CD1c-positive myeloid dendritic cell (primary cell): ENCODE measurements at regions not wholly inside any gene's neighbourhood (a gene's known extent, or its start where the extent isn't known, plus 50 kb on each side); places are given as distances from the start of the nearest gene placed in this dataset.

Experiments used
- DNase-seq: peaks from one replicate; pipeline ENCODE4 v3.0.0-alpha.2; 2016; ENCODE audit errors: extremely low spot score

DNA sequence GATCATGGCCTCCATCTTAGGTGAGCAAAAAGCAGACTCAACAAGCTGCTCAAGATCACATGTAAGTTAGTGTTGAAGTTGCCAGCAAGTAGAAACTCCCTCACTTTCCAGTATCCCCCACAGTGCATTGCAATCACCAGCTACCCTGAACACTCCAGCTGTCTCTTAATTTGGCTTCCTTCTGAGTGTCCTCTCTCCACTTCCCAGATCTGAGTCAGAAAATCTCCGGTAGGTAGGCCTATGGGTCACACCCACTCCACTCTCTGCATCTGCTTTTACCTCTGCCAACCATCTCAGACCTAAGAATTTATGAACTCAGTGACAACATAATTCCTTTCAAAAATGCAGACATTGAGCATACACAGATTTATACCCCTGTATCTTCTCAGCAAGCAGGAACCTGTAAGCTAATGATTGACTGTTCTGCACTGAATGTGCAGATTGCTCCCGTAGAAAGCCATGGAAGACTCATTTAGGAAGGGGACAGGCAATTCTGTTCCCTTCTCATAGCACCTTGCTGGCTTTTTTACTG lies 656.9 kb downstream of the EPHA4 start:
- DNase-seq = no peak

GRCh38 chr2:220916931-220917330 lies 655.2 kb downstream of the EPHA4 start:
- DNase-seq = no peak

DNA sequence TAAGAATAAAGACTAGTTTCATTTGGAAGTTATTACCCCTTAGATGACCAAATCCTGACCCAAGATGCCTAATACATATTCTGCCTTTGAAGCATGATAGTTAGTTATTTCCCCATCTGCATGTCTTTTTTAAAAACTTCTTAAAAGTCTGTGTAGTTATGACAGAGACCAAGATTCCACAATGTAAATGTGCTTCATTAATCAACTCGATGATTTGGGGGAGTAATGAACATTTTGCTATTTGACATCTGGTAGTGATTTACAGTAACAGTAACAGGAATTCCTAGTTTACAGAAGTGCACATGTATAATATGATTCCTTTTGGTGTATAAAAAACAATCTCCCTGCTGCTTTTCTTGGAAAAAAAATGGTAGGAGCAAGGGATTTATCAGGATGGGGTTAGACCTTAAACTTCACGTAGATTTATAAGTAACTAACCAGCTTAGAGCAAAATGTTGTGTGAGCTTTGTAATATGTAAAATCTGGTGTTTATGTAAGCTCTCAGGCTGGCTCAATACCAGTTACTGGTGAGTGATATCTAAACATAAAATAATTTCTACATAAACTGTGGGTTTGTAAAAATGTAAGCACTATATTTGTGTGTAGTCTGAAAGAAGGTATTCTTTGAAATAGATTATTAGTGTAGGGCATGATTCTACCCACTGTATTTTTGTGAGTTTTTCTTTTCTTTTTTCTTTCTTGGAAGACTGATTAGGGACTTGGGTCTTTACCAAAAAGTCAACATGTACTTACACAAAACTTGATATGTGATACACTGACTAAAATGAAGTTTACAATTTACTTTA lies 641.6 kb downstream of the EPHA4 start:
- DNase-seq = no peak

GRCh38 chr2:220931491-220931890 lies 640.6 kb downstream of the EPHA4 start:
- DNase-seq = no peak

DNA sequence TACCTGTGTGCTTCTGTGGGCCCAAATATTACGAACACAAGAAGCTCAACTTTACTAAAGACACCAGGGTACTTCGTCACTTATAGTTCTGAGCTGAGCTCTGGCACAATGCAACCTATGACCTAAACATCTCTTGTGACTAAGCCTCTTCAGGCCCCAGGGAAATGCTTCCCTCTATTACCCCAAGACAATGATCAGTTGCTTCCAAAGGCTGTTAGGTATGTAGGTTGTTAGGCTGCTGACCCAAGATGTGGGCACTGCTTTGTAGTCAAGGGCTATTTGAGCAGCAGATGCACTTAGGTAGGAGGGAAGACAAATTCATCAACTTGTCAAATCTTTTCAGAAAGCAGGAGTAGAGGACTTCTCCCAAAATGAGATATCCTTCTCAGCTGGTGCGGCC lies 640.1 kb downstream of the EPHA4 start:
- no peak for DNase-seq

DNA sequence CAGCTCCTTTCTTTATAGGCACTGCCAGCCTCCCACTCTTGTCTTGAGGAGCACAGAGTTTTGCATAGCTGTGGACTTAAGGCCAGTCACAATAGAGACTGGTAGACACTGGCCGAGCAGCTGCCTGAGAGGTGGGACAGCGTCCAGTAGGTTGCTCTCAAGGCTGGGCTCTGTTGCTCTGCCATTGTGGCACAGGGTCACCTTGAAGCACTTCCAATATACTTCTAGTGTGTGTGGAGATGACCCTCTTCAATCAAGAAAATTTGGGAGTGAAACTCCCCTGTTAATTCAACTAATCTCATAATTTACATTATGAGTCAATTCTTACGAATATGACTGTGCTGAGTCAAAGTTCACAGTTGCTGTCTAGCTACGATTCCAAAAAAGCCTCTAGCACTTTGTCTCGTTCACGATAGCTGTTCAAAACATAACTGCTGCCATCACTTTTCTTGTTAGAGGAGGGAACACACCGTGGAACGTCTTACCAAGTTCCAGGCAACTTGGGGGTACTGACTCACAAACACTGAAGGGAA lies 636.2 kb downstream of the EPHA4 start:
- DNase-seq = no peak

- no peak for DNase-seq
These were observed 635.4 kb downstream of the EPHA4 start for GRCh38 chr2:220936641-220937197.

DNA sequence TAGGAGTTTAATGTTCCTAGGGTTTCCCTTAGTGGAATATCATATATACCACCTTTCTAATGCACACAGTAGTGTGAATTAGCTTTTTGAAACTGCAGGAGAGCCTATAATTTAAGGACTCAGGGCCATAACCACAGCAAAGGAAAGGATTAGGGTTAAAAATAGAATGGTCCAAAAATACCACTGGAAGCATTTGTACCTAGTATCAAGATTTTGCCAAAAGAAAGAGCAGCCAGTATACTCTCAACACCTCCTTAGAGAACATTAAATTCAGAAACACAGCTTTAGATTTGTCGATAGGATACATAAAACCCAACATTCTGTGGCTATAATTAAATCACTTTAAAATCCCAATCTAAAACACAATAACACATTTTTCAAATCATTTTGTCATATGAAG lies 634.9 kb downstream of the EPHA4 start:
- no peak for DNase-seq

- no peak for DNase-seq
These were observed 631.5 kb downstream of the EPHA4 start for GRCh38 chr2:220940646-220941045.

- no peak for DNase-seq
These were observed 630.4 kb downstream of the EPHA4 start for GRCh38 chr2:220941683-220942082.

GRCh38 chr2:220946552-220946951 lies 625.6 kb downstream of the EPHA4 start:
- no peak for DNase-seq

GRCh38 chr2:220948579-220948978 lies 623.5 kb downstream of the EPHA4 start:
- DNase-seq = no peak

DNA sequence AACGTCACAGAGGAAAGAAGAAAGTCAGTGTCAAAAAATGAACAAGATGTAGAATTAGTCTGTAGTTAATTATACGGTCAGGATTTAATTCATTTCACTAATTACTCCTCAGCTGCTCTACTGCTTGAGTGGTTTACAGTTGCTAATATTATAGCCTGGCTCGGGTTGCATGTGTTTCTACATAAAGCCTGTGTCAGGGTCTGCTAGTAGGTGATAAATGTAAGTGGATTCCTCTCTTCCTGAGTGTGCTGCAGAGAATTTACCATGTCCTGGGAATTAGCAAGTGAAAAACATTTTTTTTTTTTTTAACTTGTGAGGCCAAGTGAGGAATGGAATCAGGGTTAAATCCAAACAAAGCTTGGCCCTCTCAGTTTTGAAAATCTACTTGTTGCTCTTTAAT lies 622.6 kb downstream of the EPHA4 start:
- no peak for DNase-seq

DNA sequence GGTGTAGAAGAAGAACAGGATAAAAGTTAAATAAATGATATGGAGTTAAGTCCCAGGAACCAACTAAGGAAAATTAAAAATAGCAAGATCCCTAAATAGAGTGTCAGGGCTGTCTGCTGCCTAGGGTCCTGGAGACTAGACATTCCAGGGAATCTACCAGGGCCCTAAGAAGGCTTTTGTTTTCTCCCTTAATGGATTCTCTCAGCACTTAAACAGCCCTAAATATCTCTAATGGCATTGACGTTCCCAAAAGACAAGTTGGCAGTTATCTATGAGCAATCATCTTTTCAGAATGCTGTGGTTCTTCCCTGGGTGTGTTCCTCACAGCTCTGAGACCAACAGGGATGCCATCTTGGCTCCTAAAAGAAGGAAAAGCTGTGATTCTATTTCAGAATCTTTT lies 616.3 kb downstream of the EPHA4 start:
- DNase-seq = no peak

DNA sequence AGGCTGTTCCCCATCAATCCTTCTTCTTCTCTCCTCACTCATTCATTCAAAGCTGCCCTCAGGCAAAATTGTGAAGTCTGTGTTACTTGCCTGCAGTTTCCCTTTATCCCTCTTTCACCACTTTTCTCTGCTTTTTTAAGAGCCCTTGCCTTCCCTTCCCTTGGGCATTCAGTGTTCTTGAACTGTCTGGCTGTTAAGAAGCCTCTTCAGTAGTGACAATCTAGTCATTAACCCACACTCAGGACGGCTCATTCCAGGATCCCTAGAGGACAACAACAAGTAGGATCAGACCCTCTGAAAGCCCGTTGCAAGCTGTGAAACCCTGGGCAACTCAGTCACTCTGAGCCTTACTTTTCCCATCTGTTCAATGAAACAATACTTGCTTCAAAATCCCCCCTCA lies 615.7 kb downstream of the EPHA4 start:
- DNase-seq = no peak

DNA sequence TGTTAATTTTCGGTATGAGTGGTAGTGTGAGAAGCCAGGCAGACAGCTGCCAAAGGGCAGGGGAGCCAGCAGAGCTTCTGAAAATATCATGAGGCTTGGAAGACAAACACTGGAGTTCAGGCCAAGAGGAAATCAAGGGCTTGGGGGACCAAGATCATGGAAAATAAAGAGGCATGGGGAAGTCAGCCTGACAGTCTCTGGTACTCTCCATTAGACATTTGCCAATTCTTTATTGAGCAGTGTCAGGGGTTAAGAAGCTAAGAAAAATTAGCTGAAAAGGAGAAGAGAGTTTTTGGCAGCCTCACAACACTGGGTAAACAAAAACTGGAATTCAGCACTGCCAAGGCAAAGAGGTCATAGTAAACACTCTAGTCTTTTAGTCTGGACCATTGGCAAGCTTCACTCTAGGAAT lies 612.7 kb downstream of the EPHA4 start:
- no peak for DNase-seq

- no peak for DNase-seq
These were observed 610.8 kb downstream of the EPHA4 start for GRCh38 chr2:220961143-220961860.

DNA sequence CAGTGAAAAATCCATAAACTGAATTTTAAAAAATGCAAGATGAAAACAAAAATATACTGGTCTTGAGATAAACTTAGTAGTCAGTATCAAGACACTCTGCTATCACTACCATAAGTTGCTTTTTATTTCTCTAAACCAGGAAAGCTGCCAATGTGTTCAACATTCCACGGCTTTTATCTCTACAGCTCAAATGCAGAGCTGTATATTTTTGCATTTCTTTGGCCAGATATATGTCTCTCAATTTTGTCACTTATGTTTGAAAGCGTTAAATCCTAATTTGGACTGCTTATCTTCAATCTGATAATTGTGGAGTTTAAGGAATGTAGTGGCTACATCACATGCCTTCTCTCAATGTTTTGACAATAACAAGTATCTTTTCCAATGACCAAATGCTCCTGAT lies 609.5 kb downstream of the EPHA4 start:
- no peak for DNase-seq

- no peak for DNase-seq
These were observed 609.0 kb downstream of the EPHA4 start for GRCh38 chr2:220963076-220963475.

- DNase-seq = no peak
These were observed 608.2 kb downstream of the EPHA4 start for GRCh38 chr2:220963930-220964329.

GRCh38 chr2:220966636-220967035 lies 605.5 kb downstream of the EPHA4 start:
- no peak for DNase-seq

DNA sequence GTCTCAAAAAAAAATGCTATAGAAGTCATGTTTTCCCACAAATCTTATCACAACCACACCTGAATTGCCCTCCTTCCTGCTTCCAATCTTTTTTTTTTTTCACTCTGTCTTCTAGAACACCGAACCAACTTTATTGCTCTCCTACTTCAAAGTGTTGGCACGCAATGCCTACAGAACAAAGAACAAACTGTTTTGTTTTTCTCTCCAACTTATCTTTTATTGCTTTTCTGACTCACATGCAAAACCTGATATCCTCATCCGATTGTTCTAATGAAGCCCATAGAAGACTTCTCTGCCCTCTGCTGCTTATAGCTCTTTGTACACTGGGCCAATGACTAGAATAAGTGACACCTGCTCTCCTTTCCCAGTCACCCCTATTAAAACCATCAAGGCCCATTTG lies 602.8 kb downstream of the EPHA4 start:
- DNase-seq = no peak
